Astrocyte (in vitro differentiated cells and primary cell): ENCODE measurements at regions not wholly inside any gene's neighbourhood (a gene's known extent, or its start where the extent isn't known, plus 50 kb on each side); places are given as distances from the start of the nearest gene placed in this dataset.

ENCODE experiments used
- DNase-seq: peaks from one replicate; pipeline ENCODE4 v3.0.0-alpha.2; 2010; ENCODE audit warnings: low read depth
- FAIRE-seq: peaks from 2 replicates; lab custom pipeline; 2011; peaks lifted over from hg19 to GRCh38; lab: Jason Lieb, UNC
- H2AFZ ChIP-seq: 2 replicates; pipeline ENCODE4 v1.6.0; 2012; ENCODE audit warnings: low read depth, low read length, inconsistent platforms
- H3K27ac ChIP-seq: 2 replicates; pipeline ENCODE4 v1.5.1; 2011; ENCODE audit warnings: low read depth, low read length, inconsistent platforms
- H3K27me3 ChIP-seq: 2 replicates; pipeline ENCODE4 v1.6.0; 2011; ENCODE audit warnings: low read length, inconsistent platforms; ENCODE audit not compliant: insufficient read depth
- H3K36me3 ChIP-seq: 2 replicates; pipeline ENCODE4 v1.5.1; 2011; ENCODE audit warnings: low read length, inconsistent platforms; ENCODE audit not compliant: insufficient read depth
- H3K4me1 ChIP-seq: 2 replicates; pipeline ENCODE4 v1.5.1; 2011; ENCODE audit warnings: low read length, inconsistent platforms; ENCODE audit not compliant: insufficient read depth
- H3K4me2 ChIP-seq: 2 replicates; pipeline ENCODE4 v1.6.0; 2012; ENCODE audit warnings: low read length, inconsistent platforms
- H3K4me3 ChIP-seq: 2 replicates; pipeline ENCODE4 v1.5.1; 2011; ENCODE audit warnings: low read depth, mild to moderate bottlenecking, low read length, inconsistent platforms; ENCODE audit not compliant: insufficient read depth
- H3K79me2 ChIP-seq: 2 replicates; pipeline ENCODE4 v1.6.0; 2012; ENCODE audit warnings: mild to moderate bottlenecking, low read length, inconsistent platforms; ENCODE audit not compliant: insufficient read depth
- H3K9ac ChIP-seq: 2 replicates; pipeline ENCODE4 v1.6.0; 2012; ENCODE audit warnings: mild to moderate bottlenecking, low read length, inconsistent platforms
- H3K9me3 ChIP-seq: 2 replicates; pipeline ENCODE4 v1.5.1; 2012; ENCODE audit warnings: low read depth, mild to moderate bottlenecking, low read length, inconsistent platforms; ENCODE audit not compliant: insufficient read depth
- H4K20me1 ChIP-seq: 2 replicates; pipeline ENCODE4 v1.6.0; 2012; ENCODE audit warnings: low read length, inconsistent platforms; ENCODE audit not compliant: insufficient read depth
- H3K27ac Mint-ChIP-seq: one replicate; pipeline ENCODE4 v1.8.0; 2021; ENCODE audit warnings: mild to moderate bottlenecking, mixed read lengths; ENCODE audit not compliant: unreplicated experiment
- H3K27me3 Mint-ChIP-seq: one replicate; pipeline ENCODE4 v1.8.0; 2021; ENCODE audit warnings: low read depth, mixed read lengths; ENCODE audit not compliant: unreplicated experiment
- H3K36me3 Mint-ChIP-seq: one replicate; pipeline ENCODE4 v1.8.0; 2021; ENCODE audit warnings: low read depth, mixed read lengths; ENCODE audit not compliant: unreplicated experiment
- H3K4me1 Mint-ChIP-seq: one replicate; pipeline ENCODE4 v1.8.0; 2021; ENCODE audit warnings: low read depth, mixed read lengths; ENCODE audit not compliant: unreplicated experiment
- H3K4me3 Mint-ChIP-seq: one replicate; pipeline ENCODE4 v1.8.0; 2021; ENCODE audit warnings: mild to moderate bottlenecking, moderate library complexity, mixed read lengths; ENCODE audit not compliant: unreplicated experiment
- H3K9me3 Mint-ChIP-seq: one replicate; pipeline ENCODE4 v1.8.0; 2021; ENCODE audit warnings: mild to moderate bottlenecking, mixed read lengths; ENCODE audit not compliant: unreplicated experiment
- CTCF ChIP-seq: IDR thresholded peaks from 2 replicates; pipeline ENCODE4 v1.5.1; 2011; ENCODE audit warnings: low read depth, mild to moderate bottlenecking, inconsistent platforms, low read length, moderate library complexity; ENCODE audit not compliant: insufficient read depth
- EZH2 ChIP-seq: IDR thresholded peaks from 2 replicates; pipeline ENCODE4 v1.6.1; 2012; ENCODE audit warnings: mild to moderate bottlenecking, low read length, inconsistent platforms; ENCODE audit not compliant: insufficient read depth

GRCh38 chr12:59314209-59314608 lies 281.6 kb upstream of the SLC16A7 start:
- Histone ChIP-seq H3K4me2 (no peak overlapping the region), H3K9ac (no peak overlapping the region), H4K20me1 (no peaks in the 10 kb centered on the region), H3K9me3 (no peaks in the 10 kb centered on the region), H3K36me3 (no peaks in the 10 kb centered on the region), H3K4me3 (no peak overlapping the region), H3K27ac (no peak overlapping the region), H3K27me3 (no peaks in the 10 kb centered on the region), H3K79me2 (no peaks in the 10 kb centered on the region), H2AFZ (no peak overlapping the region), H3K4me1 (no peaks in the 10 kb centered on the region)
- H3K36me3 Mint-ChIP-seq, result no peaks in the 10 kb centered on the region
- no peak for DNase-seq
- no peaks in the 10 kb centered on the region for H3K9me3 Mint-ChIP-seq
- TF ChIP-seq CTCF (no peak), EZH2 (no peak)
- no peaks in the 10 kb centered on the region for H3K27me3 Mint-ChIP-seq
- H3K4me1 Mint-ChIP-seq, result no peaks in the 10 kb centered on the region
- no peak overlapping the region for H3K4me3 Mint-ChIP-seq
- H3K27ac Mint-ChIP-seq, result no peak overlapping the region
- no peak for FAIRE-seq

GRCh38 chr12:59304077-59304721 lies 291.6 kb upstream of the SLC16A7 start:
- Histone ChIP-seq H3K27me3 (no peaks in the 10 kb centered on the region), H3K4me2 (no peak overlapping the region), H3K27ac (no peak overlapping the region), H3K4me1 (no peaks in the 10 kb centered on the region), H4K20me1 (no peaks in the 10 kb centered on the region), H3K36me3 (no peaks in the 10 kb centered on the region), H3K9me3 (no peaks in the 10 kb centered on the region), H3K79me2 (no peaks in the 10 kb centered on the region), H3K4me3 (no peak overlapping the region), H2AFZ (no peak overlapping the region), H3K9ac (no peak overlapping the region)
- H3K27me3 Mint-ChIP-seq, result no peaks in the 10 kb centered on the region
- no peaks in the 10 kb centered on the region for H3K4me1 Mint-ChIP-seq
- no peak overlapping the region for H3K27ac Mint-ChIP-seq
- no peak for DNase-seq
- H3K4me3 Mint-ChIP-seq, result no peak overlapping the region
- H3K9me3 Mint-ChIP-seq, result peaks cover 3% of the 10 kb centered on the region
- no peak for FAIRE-seq
- TF ChIP-seq CTCF (no peak), EZH2 (no peak)
- H3K36me3 Mint-ChIP-seq, result no peaks in the 10 kb centered on the region

- no peaks in the 10 kb centered on the region for H3K4me1 Mint-ChIP-seq
- TF ChIP-seq CTCF, result no peak
- no peak overlapping the region for H3K9ac ChIP-seq
- H3K27ac ChIP-seq, result no peak overlapping the region
- H3K27ac Mint-ChIP-seq, result no peak overlapping the region
- DNase-seq (no peak), FAIRE-seq (no peak)
- no peak overlapping the region for H3K4me3 ChIP-seq
- H3K4me1 ChIP-seq, result no peaks in the 10 kb centered on the region
- no peaks in the 10 kb centered on the region for H3K27me3 ChIP-seq
- H3K36me3 ChIP-seq, result no peaks in the 10 kb centered on the region
- no peaks in the 10 kb centered on the region for H3K79me2 ChIP-seq
- no peak overlapping the region for H3K4me2 ChIP-seq
- H3K9me3 Mint-ChIP-seq, result peaks cover 3% of the 10 kb centered on the region
- no peaks in the 10 kb centered on the region for H3K27me3 Mint-ChIP-seq
- no peaks in the 10 kb centered on the region for H3K36me3 Mint-ChIP-seq
- no peak overlapping the region for H3K4me3 Mint-ChIP-seq
- H4K20me1 ChIP-seq, result no peaks in the 10 kb centered on the region
- H2AFZ ChIP-seq, result no peak overlapping the region
- H3K9me3 ChIP-seq, result no peaks in the 10 kb centered on the region
Observed at GRCh38 chr12:59298296-59298695, 297.5 kb upstream of the SLC16A7 start.
